ENCODE measurements at regions not wholly inside any gene's neighbourhood (a gene's known extent, or its start where the extent isn't known, plus 50 kb on each side); places are given as distances from the start of the nearest gene placed in this dataset.

DNA sequence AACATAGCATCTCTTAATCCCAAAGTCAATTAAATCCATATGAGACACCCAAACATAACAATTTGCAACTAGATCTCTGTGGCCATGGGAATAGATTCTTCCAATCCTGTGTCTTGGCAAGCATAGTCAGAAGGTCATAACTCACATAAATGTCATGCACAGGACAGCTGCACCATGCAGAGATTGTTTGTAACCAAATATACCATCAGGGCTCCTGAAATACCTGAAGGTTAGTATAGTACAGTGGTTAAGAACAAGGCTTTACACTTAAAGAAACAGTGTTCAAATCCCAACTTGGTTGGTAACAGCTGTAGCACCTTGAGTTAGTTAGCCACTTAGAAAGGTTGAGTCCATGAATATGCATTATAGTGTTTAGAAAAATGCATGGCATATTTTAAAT is 82.6 kb upstream of the CCDC190 start:
- Histone ChIP-seq H3K56ac (replicated peaks; ENCODE audit: insufficient read length, low read depth, low read length) (no peak overlapping the region), H3K79me1 (ENCODE audit: low read depth, low read length) (no peaks in the 10 kb centered on the region), H3K4me3 (ENCODE audit: extremely low read depth in 1 of 4, insufficient read depth in 2 of 4, low read depth in 3 of 4, low read length in 4 of 4) (no peak overlapping the region), H4K20me1 (replicated peaks in 1 of 2; ENCODE audit: control insufficient read depth in 1 of 2, insufficient read depth in 2 of 2, low read length in 2 of 2) (no peaks in the 10 kb centered on the region), H2BK12ac (ENCODE audit: low read depth, low read length) (no peak overlapping the region), H3K9me3 (ENCODE audit: insufficient read depth in 2 of 2, low read depth in 1 of 2, low read length in 1 of 2) (no peaks in the 10 kb centered on the region), H4K8ac (ENCODE audit: extremely low read depth, insufficient read depth, low read length) (no peak overlapping the region), H3K4ac (replicated peaks; ENCODE audit: insufficient read length, low read depth, low read length) (no peak overlapping the region), H4K5ac (ENCODE audit: insufficient read length, low read depth, low read length) (no peak overlapping the region), H2BK20ac (ENCODE audit: low read length) (no peak overlapping the region), H2BK5ac (ENCODE audit: low read depth, low read length) (no peak overlapping the region), H3K36me3 (ENCODE audit: control insufficient read depth in 2 of 4, insufficient read depth in 4 of 4, low read length in 3 of 4) (no peaks in the 10 kb centered on the region), H2BK15ac (ENCODE audit: low read length) (no peak overlapping the region), H3K27me3 (replicated peaks in 1 of 4; ENCODE audit: control insufficient read depth in 3 of 4, extremely low read depth in 1 of 4, insufficient read depth in 3 of 4, low read length in 3 of 4) (no peaks in the 10 kb centered on the region), H3K18ac (ENCODE audit: extremely low read depth, low read length) (no peak overlapping the region), H3K4me1 (replicated peaks in 1 of 4; ENCODE audit: control insufficient read depth in 3 of 4, insufficient read depth in 4 of 4, low read length in 3 of 4) (peaks cover 0 to 3% (median 1%) of the 10 kb centered on the region in 4 experiments; a peak in 2 of 7 replicates), H3K23ac (ENCODE audit: insufficient read length) (no peak overlapping the region), H3K9ac (replicated peaks in 1 of 4; ENCODE audit: extremely low read depth in 1 of 4, low read depth in 3 of 4, low read length in 3 of 4) (no peak overlapping the region), H3K14ac (ENCODE audit: insufficient read length) (no peak overlapping the region), H2AFZ (ENCODE audit: low read length) (no peak overlapping the region), H3K23me2 (ENCODE audit: low read depth, low read length) (no peaks in the 10 kb centered on the region), H3K79me2 (ENCODE audit: control insufficient read depth in 1 of 2, insufficient read depth in 2 of 2, low read length in 2 of 2) (no peaks in the 10 kb centered on the region), H2BK120ac (replicated peaks; ENCODE audit: low read depth, low read length) (no peak overlapping the region), H2AK5ac (ENCODE audit: low read depth, low read length) (no peak overlapping the region), H4K91ac (replicated peaks; ENCODE audit: insufficient read length, low read length) (no peak overlapping the region), H3K27ac (ENCODE audit: low read depth, low read length) (no peak overlapping the region), H3K4me2 (ENCODE audit: insufficient read depth in 1 of 2, low read depth in 2 of 2, low read length in 2 of 2) (no peak overlapping the region)
- POLR2A ChIA-PET (ENCODE audit: partially characterized antibody) = no interaction called here
- DNase-seq (ENCODE audit: low read depth in 1 of 2, low spot score in 2 of 2) (no peak), FAIRE-seq (no peak)
- CTCF ChIA-PET (ENCODE audit: partially characterized antibody) = interaction anchor here (0.9 to 2.0 kb wide), 3 partner anchors 9 to 90 kb away, joined by 3 to 5 read pairs (median 4); no protein-coding TSS in a partner anchor
- TF ChIP-seq TBP (IDR thresholded peaks at IDR 0.05; ENCODE audit: low read depth, low read length) (peak; percentile 85), ASH2L (IDR thresholded peaks at IDR 0.05; ENCODE audit: low read length) (no peak), SAP30 (IDR thresholded peaks at IDR 0.05; ENCODE audit: insufficient read depth, insufficient replicate concordance, low read length) (no peak), RBBP5 (IDR thresholded peaks at IDR 0.05; ENCODE audit: borderline replicate concordance, low read depth, low read length) (no peak)
